Loucy (cell line): ENCODE measurements at regions not wholly inside any gene's neighbourhood (a gene's known extent, or its start where the extent isn't known, plus 50 kb on each side); places are given as distances from the start of the nearest gene placed in this dataset.

Experiments
- CTCF ChIP-seq: fragments of 200-600 bp; sonication (generic); conservative IDR thresholded peaks from 2 replicates; pipeline ENCODE4 v1.5.1; 2014; ENCODE audit warnings: mild to moderate bottlenecking, antibody characterized with exemption, low read length
- EZH2phosphoT487 ChIP-seq: fragments of 200-600 bp; IDR thresholded peaks from 2 replicates; pipeline ENCODE4 v1.6.1; 2018; ENCODE audit warnings: antibody characterized with exemption, mild to moderate bottlenecking, moderate library complexity, borderline replicate concordance

GRCh38 chr10:53534428-53534827 lies 761.8 kb upstream of the MBL2 start:
- no peak for TF ChIP-seq CTCF
- no peak for TF ChIP-seq EZH2phosphoT487
